ENCODE measurements at regions not wholly inside any gene's neighbourhood (a gene's known extent, or its start where the extent isn't known, plus 50 kb on each side); places are given as distances from the start of the nearest gene placed in this dataset.
"Not testable (repeated sequence)": the region's sequence is repeated elsewhere in the genome, so short reads cannot be mapped to it uniquely, and the experiment has no call there.

GRCh38 chr3:34895841-34896240 lies 743.5 kb upstream of the ARPP21 start:
- no peaks in the 10 kb centered on the region for H3K36me3 Mint-ChIP-seq
- H3K9me3 Mint-ChIP-seq, result peaks cover 5% of the 10 kb centered on the region; the same call in 1 of the 2 replicates
- H3K4me3 Mint-ChIP-seq, result no peak overlapping the region

GRCh38 chr3:34909679-34910078 lies 729.6 kb upstream of the ARPP21 start:
- H3K4me3 Mint-ChIP-seq; DNase-seq (ENCODE audit: low spot score); H3K4me1 Mint-ChIP-seq; CTCF ChIA-PET; H3K27ac Mint-ChIP-seq; H3K27me3 Mint-ChIP-seq (ENCODE audit: low read depth); POLR2A ChIA-PET; ATAC-seq; H3K36me3 Mint-ChIP-seq: not testable (repeated sequence)
- peaks cover 32% of the 10 kb centered on the region for H3K9me3 Mint-ChIP-seq

More at GRCh38 chr3:34895841-34896240, 743.5 kb upstream of the ARPP21 start:
- no peaks in the 10 kb centered on the region for H3K27me3 Mint-ChIP-seq (ENCODE audit: low read depth)
- DNase-seq (ENCODE audit: low spot score) (no peak), ATAC-seq (no peak)
- TF ChIP-seq MAX (CRISPR knock-in tag; IDR thresholded peaks at IDR 0.05) (no peak), RELA (CRISPR knock-in tag; IDR thresholded peaks at IDR 0.05; ENCODE audit: borderline replicate concordance) (no peak), ATF3 (CRISPR knock-in tag; conservative IDR thresholded peaks at IDR 0.05) (no peak), ZNF317 (CRISPR knock-in tag; IDR thresholded peaks at IDR 0.05; ENCODE audit: borderline replicate concordance, low read depth) (no peak), FOXJ3 (CRISPR knock-in tag; IDR thresholded peaks at IDR 0.05; ENCODE audit: borderline replicate concordance) (no peak), NFYB (CRISPR knock-in tag; conservative IDR thresholded peaks at IDR 0.05; ENCODE audit: low read depth) (no peak), ATF1 (CRISPR knock-in tag; IDR thresholded peaks at IDR 0.05) (no peak), E2F1 (CRISPR knock-in tag; IDR thresholded peaks at IDR 0.05) (no peak), GABPB1 (CRISPR knock-in tag; IDR thresholded peaks at IDR 0.05) (no peak), CBFB (CRISPR knock-in tag; IDR thresholded peaks at IDR 0.05; ENCODE audit: low read depth) (no peak)
- H3K27ac Mint-ChIP-seq, result no peak overlapping the region
- POLR2A ChIA-PET, result no interaction called here
- CTCF ChIA-PET, result no interaction called here
- H3K4me1 Mint-ChIP-seq, result peaks cover 10% of the 10 kb centered on the region

- CTCF ChIA-PET, result no interaction called here
- no peaks in the 10 kb centered on the region for H3K36me3 Mint-ChIP-seq
- TF ChIP-seq TP53 (CRISPR knock-in tag; IDR thresholded peaks at IDR 0.05) (no peak), CTCF (IDR thresholded peaks at IDR 0.05) (no peak), ZNF232 (CRISPR knock-in tag; IDR thresholded peaks at IDR 0.05) (no peak), ZNF317 (CRISPR knock-in tag; IDR thresholded peaks at IDR 0.05; ENCODE audit: borderline replicate concordance, low read depth) (no peak), HMGXB4 (CRISPR knock-in tag; IDR thresholded peaks at IDR 0.05) (no peak), ZNF396 (CRISPR knock-in tag; IDR thresholded peaks at IDR 0.05; ENCODE audit: borderline replicate concordance) (no peak), ESRRA (CRISPR knock-in tag; IDR thresholded peaks at IDR 0.05; ENCODE audit: borderline replicate concordance) (no peak), AFF4 (CRISPR knock-in tag; IDR thresholded peaks at IDR 0.05; ENCODE audit: borderline replicate concordance) (no peak), E2F5 (CRISPR knock-in tag; IDR thresholded peaks at IDR 0.05) (no peak), GTF2I (CRISPR knock-in tag; conservative IDR thresholded peaks at IDR 0.05) (no peak), ZNF671 (CRISPR knock-in tag; IDR thresholded peaks at IDR 0.05) (no peak), ZMAT4 (CRISPR knock-in tag; IDR thresholded peaks at IDR 0.05) (no peak), FOXK1 (CRISPR knock-in tag; IDR thresholded peaks at IDR 0.05) (no peak)
Measured at GRCh38 chr3:34919025-34919424, 720.3 kb upstream of the ARPP21 start.

More at GRCh38 chr3:34919025-34919424, 720.3 kb upstream of the ARPP21 start:
- peak; percentile 88 for ATAC-seq
- Mint-ChIP-seq H3K4me1 (peaks cover 21% of the 10 kb centered on the region), H3K4me3 (no peak overlapping the region), H3K27ac (no peak overlapping the region), H3K27me3 (ENCODE audit: low read depth) (no peaks in the 10 kb centered on the region), H3K9me3 (peaks cover 6% of the 10 kb centered on the region; the same call in 1 of the 2 replicates)
- POLR2A ChIA-PET, result no interaction called here
- no peak for DNase-seq (ENCODE audit: low spot score)

Data from WTC11 (cell line).